ENCODE measurements at regions not wholly inside any gene's neighbourhood (a gene's known extent, or its start where the extent isn't known, plus 50 kb on each side); places are given as distances from the start of the nearest gene placed in this dataset.

- no peak for TF ChIP-seq POLR2A (IDR thresholded peaks at IDR 0.05)
- no peak for TF ChIP-seq CTCF (IDR thresholded peaks at IDR 0.05 in 4 of 5, conservative IDR thresholded peaks at IDR 0.05 in 1 of 5)
Measured at GRCh38 chr2:8019934-8020333, 661.9 kb upstream of the ID2 start.

GRCh38 chr2:8021921-8022320, 659.9 kb upstream of the ID2 start:
- Histone ChIP-seq H3K4me1 (no peaks in the 10 kb centered on the region), H3K27me3 (no peaks in the 10 kb centered on the region), H3K36me3 (no peaks in the 10 kb centered on the region), H3K9me3 (no peaks in the 10 kb centered on the region), H3K27ac (no peak overlapping the region), H3K4me3 (no peak overlapping the region)
- intact Hi-C loops (cut with DNase I; ENCODE audit: low total_unique reads) = no loop called here
- DNase-seq = no peak
- TF ChIP-seq CTCF (IDR thresholded peaks at IDR 0.05 in 4 of 5, conservative IDR thresholded peaks at IDR 0.05 in 1 of 5) = no peak
- no peak for TF ChIP-seq POLR2A (IDR thresholded peaks at IDR 0.05)
- ATAC-seq = no peak
- in situ Hi-C loops (cut with MboI; ENCODE audit: low sequenced_read_pairs in 4 of 4) = loop anchor here in 1 of 4 donors (25.0 kb wide), 1 partner anchor 665 kb away; the partner anchor contains the start of gene ID2

More at GRCh38 chr2:8019934-8020333, 661.9 kb upstream of the ID2 start:
- no peak overlapping the region for H3K4me3 ChIP-seq
- in situ Hi-C loops (cut with MboI; ENCODE audit: low sequenced_read_pairs in 4 of 4) = loop anchor here in 1 of 4 donors (25.0 kb wide), 1 partner anchor 667 kb away; the partner anchor contains the start of gene ID2
- no peaks in the 10 kb centered on the region for H3K36me3 ChIP-seq
- H3K27ac ChIP-seq = no peak overlapping the region
- H3K27me3 ChIP-seq = no peaks in the 10 kb centered on the region
- no peaks in the 10 kb centered on the region for H3K9me3 ChIP-seq
- intact Hi-C loops (cut with DNase I; ENCODE audit: low total_unique reads) = no loop called here
- H3K4me1 ChIP-seq = no peaks in the 10 kb centered on the region
- ATAC-seq (no peak), DNase-seq (no peak)

GRCh38 chr2:8022908-8023640, 658.8 kb upstream of the ID2 start:
- no peak for DNase-seq

GRCh38 chr2:8024506-8024905, 657.4 kb upstream of the ID2 start:
- intact Hi-C loops (cut with DNase I; ENCODE audit: low total_unique reads) = no loop called here
- H3K36me3 ChIP-seq = no peaks in the 10 kb centered on the region
- no peaks in the 10 kb centered on the region for H3K27me3 ChIP-seq
- TF ChIP-seq POLR2A (IDR thresholded peaks at IDR 0.05) = no peak
- TF ChIP-seq CTCF (IDR thresholded peaks at IDR 0.05 in 4 of 5, conservative IDR thresholded peaks at IDR 0.05 in 1 of 5) = no peak
- H3K4me1 ChIP-seq = no peaks in the 10 kb centered on the region
- in situ Hi-C loops (cut with MboI; ENCODE audit: low sequenced_read_pairs in 4 of 4) = loop anchor here in 1 of 4 donors (25.0 kb wide), 1 partner anchor 663 kb away; the partner anchor contains the start of gene ID2
- no peak overlapping the region for H3K27ac ChIP-seq
- H3K9me3 ChIP-seq = no peaks in the 10 kb centered on the region
- no peak overlapping the region for H3K4me3 ChIP-seq
- DNase-seq (no peak), ATAC-seq (no peak)

More at GRCh38 chr2:8022908-8023640, 658.8 kb upstream of the ID2 start:
- Histone ChIP-seq H3K27ac (no peak overlapping the region), H3K27me3 (no peaks in the 10 kb centered on the region), H3K4me1 (no peaks in the 10 kb centered on the region), H3K9me3 (no peaks in the 10 kb centered on the region), H3K36me3 (no peaks in the 10 kb centered on the region), H3K4me3 (no peak overlapping the region)
- TF ChIP-seq POLR2A (IDR thresholded peaks at IDR 0.05) (no peak), CTCF (IDR thresholded peaks at IDR 0.05 in 4 of 5, conservative IDR thresholded peaks at IDR 0.05 in 1 of 5) (no peak)
- no peak for ATAC-seq
- intact Hi-C loops (cut with DNase I; ENCODE audit: low total_unique reads) = no loop called here
- in situ Hi-C loops (cut with MboI; ENCODE audit: low sequenced_read_pairs in 4 of 4) = loop anchor here in 1 of 4 donors (25.0 kb wide), 1 partner anchor 664 kb away; the partner anchor contains the start of gene ID2
